ENCODE measurements at regions not wholly inside any gene's neighbourhood (a gene's known extent, or its start where the extent isn't known, plus 50 kb on each side); places are given as distances from the start of the nearest gene placed in this dataset.

DNA sequence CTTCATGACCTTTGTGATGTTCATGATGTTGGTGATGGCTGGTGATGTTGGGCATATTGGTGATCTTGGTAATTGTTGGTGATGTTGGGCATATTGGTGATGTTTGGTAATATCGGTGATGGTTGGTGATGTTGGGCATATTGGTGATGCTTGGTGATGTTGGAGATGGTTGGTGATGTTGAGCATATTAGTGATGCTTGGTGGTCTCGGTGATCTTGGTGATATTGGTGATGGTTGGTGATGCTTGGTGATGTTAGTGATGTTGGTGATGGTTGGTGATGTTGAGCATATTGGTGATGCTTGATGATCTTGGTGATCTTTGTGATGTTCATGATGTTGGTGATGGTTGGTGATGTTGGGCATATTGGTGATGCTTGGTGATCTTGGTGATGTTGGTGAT, 73.8 kb downstream of the IRX2 start:
- ChIA-PET POLR2A (no interaction called here), CTCF (no interaction called here)
- TF ChIP-seq CTCF (IDR thresholded peaks at IDR 0.05; ENCODE audit: control extremely low read depth, extremely low read depth, low read depth, missing control alignments), result no peak
- DNase-seq (ENCODE audit: extremely low spot score), result no peak

GRCh38 chr5:2675548-2675947, 75.9 kb downstream of the IRX2 start:
- TF ChIP-seq CTCF (IDR thresholded peaks at IDR 0.05; ENCODE audit: control extremely low read depth, extremely low read depth, low read depth, missing control alignments), result no peak
- no peak for DNase-seq (ENCODE audit: extremely low spot score)
- ChIA-PET CTCF (interaction anchor here (0.7 kb wide), 1 partner anchor 45 kb away, joined by 3 read pairs; no protein-coding TSS in a partner anchor), POLR2A (no interaction called here)

DNA sequence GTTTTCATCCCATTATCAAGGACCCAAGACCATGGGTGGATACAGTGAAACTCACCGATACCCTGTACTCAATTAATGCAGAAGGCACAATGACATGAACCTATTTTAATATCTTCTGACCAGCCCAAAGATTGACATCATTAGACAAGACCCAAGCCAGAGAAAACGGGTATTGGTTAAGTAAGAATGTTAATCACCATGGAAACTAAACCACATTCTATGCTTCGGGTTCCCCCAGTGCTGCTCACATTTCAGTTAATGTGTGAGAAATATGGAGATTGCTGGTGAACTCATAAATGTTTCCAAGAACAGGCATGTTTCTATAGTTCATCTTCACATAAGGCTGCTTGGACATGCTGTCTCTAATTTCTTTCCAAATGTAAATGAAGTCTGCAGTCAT, 77.0 kb downstream of the IRX2 start:
- no peak for TF ChIP-seq CTCF (IDR thresholded peaks at IDR 0.05; ENCODE audit: control extremely low read depth, extremely low read depth, low read depth, missing control alignments)
- ChIA-PET POLR2A (no interaction called here), CTCF (no interaction called here)
- DNase-seq (ENCODE audit: extremely low spot score), result no peak

DNA sequence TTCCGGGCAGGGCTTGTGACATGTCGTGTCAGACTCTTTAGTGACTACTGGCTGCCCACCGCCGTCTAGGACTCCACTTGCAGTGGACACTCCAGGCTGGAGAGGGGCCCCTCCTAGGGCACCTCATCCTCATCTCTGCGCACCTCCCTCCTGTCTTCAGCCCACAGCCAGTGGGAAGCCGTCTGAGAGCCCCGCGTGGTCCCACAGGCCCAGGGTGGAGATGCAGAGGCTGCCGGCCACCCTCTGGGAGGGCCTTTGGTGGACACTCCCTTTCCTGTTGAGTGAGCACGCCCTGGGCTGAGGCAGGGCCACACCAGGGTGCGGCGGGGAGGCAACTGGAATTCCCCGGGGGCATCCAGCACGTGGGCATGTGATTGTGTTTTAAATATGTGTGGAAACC, 80.5 kb downstream of the IRX2 start:
- TF ChIP-seq CTCF (IDR thresholded peaks at IDR 0.05; ENCODE audit: control extremely low read depth, extremely low read depth, low read depth, missing control alignments), result no peak
- no peak for DNase-seq (ENCODE audit: extremely low spot score)
- CTCF ChIA-PET, result no interaction called here
- POLR2A ChIA-PET, result no interaction called here

DNA sequence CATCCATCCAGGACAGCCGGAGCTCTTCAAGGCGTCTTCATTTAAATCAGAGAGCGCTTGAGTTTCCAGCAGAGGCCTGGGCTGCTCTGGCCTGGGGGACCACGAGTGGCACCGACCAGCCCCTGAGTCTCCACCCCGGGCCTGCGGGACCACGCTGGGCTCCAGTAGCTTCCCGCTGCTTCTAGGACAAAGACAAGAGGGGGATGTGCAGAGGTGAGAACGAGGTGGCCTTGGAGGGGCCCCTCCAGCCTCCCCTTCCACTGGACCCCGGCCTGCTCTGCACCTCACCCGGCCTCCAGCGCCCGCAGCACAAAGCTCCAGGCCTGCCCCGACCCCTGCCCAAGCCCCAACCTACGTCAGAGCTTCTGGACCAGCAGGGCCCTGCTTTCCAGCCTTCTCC, 81.6 kb downstream of the IRX2 start:
- no peak for TF ChIP-seq CTCF (IDR thresholded peaks at IDR 0.05; ENCODE audit: control extremely low read depth, extremely low read depth, low read depth, missing control alignments)
- ChIA-PET CTCF (no interaction called here), POLR2A (no interaction called here)
- no peak for DNase-seq (ENCODE audit: extremely low spot score)

DNA sequence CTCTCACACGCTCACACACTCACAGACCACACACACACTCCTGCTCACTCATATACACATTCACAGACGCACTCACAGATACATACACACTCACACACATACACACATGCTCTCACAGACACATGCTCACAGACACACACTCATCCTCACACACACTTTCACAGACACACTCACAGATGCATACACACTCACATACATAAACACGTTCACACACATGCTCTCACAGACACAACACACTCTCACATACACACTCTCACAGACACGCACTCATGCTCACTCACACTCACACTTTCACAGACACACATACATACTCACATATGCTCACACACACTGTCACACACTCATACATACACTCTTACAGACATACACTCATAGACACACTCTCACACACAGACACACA, 82.2 kb downstream of the IRX2 start:
- no peak for TF ChIP-seq CTCF (IDR thresholded peaks at IDR 0.05; ENCODE audit: control extremely low read depth, extremely low read depth, low read depth, missing control alignments)
- no peak for DNase-seq (ENCODE audit: extremely low spot score)
- CTCF ChIA-PET, result no interaction called here
- POLR2A ChIA-PET, result no interaction called here

DNA sequence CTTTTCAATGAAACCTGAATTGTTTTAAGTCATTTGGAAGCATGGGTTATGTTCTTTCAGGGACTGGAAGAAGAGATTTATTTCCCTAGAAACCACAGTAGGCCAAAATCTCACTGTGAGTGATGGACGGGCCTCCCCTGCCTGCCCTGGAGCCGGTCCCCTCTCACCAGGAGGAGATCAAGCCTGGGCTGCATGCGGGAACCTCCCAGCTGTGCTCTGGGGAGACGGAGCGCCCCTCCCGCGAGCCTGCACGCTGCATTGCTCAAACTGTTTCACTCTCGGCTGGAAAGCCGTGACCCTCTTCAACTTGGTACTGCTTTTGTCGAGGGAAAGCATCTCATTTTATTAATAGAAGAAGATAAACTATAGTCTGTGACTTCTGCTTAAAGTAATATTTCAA, 85.4 kb downstream of the IRX2 start:
- ChIA-PET POLR2A (no interaction called here), CTCF (no interaction called here)

More for the DNA sequence above, 85.4 kb downstream of the IRX2 start:
- DNase-seq (ENCODE audit: extremely low spot score), result no peak
- no peak for TF ChIP-seq CTCF (IDR thresholded peaks at IDR 0.05; ENCODE audit: control extremely low read depth, extremely low read depth, low read depth, missing control alignments)
